Glomerular visceral epithelial cell (primary cell): ENCODE measurements at regions not wholly inside any gene's neighbourhood (a gene's known extent, or its start where the extent isn't known, plus 50 kb on each side); places are given as distances from the start of the nearest gene placed in this dataset.
"Not testable (repeated sequence)": the region's sequence is repeated elsewhere in the genome, so short reads cannot be mapped to it uniquely, and the experiment has no call there.

ENCODE experiments used
- DNase-seq: peaks from one replicate; pipeline ENCODE4 v3.0.0-alpha.2; 2016; ENCODE audit errors: extremely low spot score

DNA sequence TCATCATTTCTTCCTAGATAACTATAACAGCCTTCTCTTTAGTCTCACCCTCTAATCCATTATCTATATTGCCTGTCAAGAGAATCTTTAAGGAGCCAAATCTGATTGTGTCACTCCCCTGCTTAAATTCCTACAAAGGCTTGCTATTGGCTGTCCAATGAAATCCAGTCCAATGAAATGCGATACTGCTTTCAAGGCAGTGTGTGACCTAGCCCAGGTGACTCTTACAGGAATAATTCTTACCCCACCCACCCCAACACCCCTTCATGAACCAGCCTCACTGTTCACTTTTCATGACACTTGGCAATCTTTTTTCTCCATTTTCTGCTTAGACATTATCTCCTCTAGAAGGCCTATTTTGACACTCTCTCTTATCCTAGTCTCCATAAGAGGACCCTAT lies 163.3 kb upstream of the MARCKS start:
- DNase-seq: no peak

DNA sequence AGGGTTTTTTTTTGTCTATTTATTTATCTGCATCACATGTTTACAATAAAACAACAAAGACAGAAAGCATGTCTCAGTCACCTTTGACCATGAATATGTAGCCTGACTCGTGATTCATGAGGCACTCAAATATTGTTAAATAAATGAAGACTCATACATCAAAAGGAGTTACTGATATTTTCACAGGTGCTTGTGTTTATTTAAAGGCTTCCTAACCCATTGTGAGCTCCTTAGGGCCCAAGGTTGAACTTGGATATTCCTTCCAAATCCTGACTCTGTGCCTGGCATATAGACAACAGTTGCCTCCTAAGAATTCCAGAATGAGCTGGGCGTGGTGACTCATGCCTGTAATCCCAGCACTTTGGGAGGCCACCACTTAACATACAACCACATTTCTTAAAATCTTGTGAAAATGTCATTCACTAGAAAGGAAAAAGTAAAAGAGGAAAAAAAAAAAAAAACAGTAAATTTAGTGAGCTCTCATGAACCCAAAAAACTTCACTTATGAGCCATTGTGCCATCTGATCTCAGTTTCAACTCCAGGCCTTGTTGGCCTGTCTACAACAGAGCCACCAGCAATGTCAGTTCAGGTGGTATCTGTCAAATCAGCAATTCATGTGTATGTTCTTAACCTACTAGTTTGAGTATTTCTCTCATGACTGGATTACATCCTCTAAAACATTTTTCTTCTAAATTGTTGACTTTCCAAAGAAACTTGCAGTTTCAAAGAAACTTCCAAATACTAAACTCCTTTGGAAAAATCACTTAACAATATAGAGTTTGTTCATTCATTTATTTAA lies 162.7 kb upstream of the MARCKS start:
- DNase-seq: peak; percentile 47

DNA sequence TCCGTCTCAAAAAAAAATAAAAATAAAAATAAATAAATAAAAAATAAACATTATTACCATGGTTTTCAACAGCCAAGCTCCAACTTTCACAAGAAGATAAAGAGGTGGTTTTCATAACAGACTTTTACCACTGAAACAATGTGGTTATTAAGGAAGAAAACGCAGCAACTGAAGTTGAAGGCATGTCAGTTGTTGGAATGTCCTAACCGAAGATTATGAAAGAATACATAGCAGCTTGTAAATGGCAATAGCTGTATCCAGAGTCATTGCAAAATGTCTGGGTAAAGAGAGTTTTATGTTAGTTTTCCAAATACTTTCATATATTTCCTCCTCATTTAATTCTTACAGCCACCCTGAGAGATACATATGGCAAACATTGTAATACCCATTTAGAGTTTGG lies 161.6 kb upstream of the MARCKS start:
- DNase-seq: no peak

DNA sequence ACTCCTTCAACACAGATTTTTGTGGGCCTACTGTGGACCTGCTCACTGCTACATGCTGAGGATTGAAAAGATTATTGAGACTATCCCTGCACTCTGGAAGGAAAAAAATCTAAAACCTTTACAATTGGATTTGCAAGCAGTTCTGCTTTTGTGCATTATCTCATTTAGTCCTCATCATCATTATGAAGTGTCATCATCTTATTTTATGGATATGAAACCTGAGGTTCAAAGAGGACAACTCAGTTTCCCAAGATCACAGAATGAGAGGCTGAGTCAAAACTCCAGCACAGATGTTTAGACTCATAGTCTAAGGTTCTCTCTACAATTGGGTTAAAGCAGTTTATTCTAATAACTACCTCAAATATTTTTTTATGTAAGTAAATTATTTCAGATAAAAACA lies 160.2 kb upstream of the MARCKS start:
- DNase-seq: no peak

DNA sequence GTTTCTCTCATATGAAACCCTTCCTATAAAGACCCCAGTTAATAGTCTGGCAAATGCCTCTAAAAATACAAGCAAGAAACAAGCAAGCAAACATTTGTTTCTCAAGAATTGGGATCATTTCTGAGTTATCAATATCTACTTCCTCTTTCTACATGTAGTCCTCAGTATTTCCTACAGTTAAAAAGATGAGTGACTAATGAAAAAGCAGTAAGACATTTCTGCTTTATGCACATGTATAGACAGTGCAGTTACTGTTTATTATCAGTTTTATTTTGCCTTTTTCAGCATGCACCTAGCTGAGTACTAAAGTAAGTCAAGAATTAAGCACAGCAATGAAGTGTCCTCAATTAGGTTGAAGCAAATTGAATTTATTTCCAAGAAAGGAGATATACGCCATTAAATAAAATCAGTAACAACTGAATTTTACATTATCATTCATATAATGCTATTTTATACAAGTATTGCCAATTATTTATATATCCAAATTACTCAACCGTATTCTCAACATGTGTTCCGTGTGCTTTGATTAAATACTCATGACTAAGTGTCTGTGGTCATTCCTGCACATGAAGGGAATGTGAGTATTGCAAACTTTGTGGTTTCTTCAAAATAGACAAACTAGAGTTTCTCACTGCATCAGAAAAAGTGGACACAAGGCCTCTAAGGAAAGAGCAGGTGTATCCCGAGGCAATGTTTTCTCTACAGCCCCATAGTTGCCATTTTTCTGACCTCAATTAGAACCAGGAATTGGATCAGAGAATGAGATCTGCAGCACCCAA lies 159.3 kb upstream of the MARCKS start:
- DNase-seq: peak; percentile 85

DNA sequence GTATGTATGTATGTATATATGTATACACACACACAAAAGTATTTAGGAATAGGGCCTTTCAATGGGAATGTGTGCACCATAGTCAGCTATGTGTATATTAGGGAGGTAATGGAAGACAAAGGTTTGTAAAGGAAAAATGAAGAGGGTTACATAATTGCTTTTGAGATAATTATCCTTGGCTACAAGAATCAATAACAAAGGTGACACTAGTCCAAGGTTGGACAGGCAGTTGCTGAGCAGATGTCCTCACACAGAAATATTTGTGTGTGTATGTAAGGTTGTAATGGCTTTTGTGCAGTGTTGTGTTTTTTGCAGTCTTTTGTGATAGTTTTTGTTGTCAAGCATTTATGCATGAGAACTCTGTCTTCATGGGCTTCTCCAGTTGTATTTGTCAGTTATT lies 157.9 kb upstream of the MARCKS start:
- no peak for DNase-seq

DNA sequence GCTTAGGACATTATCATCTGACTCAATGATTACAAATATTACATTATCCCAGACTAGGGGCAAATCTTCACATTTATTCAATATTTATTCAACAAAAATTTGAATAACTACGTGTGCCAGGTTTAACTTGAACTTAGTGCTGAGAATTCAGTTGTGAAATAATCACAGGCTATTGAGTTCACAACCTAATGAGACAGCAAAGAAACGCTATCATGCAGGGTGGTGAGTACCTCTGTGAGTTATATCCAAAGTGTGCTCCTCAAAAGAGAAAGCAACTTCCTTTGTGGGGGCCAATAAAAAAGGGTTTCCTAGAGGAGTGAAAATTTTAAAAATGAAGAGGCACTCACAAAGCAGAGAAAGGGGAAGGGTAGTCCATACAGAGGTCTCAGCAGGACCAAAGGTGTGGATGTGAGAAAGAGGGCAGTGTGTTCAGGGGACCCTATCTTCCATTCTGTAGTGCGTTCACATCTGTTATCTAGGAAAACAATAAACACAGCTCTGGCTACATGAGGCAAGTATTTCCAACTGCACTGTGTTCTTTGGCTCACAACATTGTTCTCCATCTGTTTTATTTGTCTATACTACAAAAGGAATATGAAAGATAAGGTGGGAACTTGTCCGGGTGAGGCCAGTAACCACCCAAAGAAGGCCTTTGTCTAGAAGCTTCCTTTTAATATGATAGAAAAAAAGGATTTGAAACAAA lies 155.4 kb upstream of the MARCKS start:
- no peak for DNase-seq

DNA sequence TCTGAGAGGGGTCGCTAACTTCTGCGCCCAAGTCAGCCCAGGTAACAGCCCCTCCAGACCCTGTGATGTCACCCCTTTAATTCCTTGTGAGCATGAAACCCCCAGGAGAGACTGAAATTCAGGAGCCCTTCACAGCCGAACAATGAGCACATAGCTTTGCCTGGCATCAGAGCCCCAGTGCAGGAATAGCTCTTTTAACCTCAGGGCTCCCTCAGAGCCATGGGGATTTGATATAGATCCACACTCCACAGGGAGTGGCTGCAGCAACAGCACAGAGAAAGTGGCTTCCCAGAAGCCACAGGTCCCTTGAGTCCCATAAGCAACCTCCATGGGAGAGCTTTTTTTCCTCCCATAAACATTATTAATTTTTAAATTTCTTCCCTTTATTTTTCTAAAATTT lies 150.0 kb upstream of the MARCKS start:
- no peak for DNase-seq

DNA sequence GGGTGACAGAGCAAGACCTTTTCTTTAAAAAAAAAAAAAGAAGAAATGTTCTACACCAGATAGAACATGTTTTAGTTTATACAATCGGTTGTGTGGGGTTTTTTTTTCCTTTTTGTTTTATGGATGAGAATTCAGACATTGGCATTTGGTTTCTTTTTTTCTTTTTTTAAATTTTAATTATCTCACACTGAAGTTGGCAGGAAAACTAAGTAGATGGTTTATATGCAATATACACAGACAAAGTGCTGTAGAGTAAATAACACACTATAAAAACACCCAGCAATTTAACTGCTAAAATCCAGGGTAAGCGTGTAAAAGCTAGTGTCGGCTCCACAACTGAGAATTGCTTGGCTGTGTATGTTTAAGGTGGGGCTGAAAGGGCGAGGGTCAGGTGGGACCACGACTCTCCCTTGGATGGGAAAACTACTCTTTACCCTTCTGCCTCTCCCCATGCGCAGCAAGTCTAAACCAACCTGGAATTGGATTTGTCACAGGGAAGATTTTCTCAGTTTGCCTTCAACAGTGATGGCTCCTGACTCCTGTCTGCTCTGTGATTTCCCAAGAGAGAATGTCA lies 147.1 kb upstream of the MARCKS start:
- no peak for DNase-seq

DNA sequence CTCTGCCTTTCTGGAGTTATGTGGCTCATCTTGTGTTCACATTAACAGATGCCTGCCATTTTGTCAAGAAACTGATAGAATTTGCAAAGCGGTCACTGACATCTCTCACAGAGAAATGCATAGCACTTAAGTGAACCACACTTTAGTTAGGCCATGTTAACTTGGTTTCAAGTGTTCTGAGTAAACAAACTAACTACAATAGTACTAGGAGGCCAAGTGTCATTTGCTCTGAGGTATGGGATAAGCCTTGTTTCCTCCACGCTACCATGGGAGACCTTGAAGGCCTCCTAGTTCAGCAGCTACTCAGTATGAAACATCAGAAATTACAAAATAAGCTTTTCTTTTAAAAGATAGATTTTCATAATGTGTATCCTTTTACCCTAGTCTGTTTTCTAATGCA lies 143.5 kb upstream of the MARCKS start:
- DNase-seq: no peak

DNA sequence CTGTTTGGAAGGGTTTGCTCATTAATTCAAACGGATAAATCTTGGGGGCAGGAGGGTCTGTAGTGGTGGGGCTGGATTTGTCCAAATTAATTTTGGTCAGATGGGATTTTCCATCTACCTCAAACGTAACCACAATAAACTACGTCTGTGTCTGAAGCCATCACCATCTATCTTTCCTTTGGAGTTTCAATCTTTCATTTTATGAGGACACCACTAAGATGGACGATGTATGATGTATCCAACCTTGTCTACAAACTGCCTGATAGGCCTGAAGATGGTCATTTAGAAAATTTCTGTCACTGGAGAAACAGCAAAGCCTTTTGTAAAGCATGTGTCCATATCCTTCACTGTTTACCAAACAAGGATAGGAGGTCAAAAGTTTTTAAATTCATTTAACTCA lies 138.6 kb upstream of the MARCKS start:
- DNase-seq: no peak

DNA sequence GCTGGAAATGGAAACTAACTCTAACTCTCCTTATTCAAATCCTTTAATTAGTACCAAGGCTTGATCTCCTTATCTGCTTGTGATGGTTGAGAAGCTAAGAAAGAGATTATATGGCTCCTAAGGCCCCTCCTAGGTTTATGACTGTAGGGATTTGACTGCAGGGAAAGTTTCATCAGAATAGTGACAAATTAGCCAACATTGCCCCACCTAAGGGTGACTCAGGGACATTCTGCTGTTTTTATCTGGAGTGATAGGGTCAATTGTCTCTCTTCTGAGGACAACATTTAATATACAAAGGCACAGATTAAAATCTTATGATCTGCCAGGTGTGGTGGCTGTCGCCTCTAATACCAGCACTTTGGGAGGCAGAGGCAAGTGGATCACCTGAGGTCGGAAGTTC lies 138.1 kb upstream of the MARCKS start:
- DNase-seq: no peak

DNA sequence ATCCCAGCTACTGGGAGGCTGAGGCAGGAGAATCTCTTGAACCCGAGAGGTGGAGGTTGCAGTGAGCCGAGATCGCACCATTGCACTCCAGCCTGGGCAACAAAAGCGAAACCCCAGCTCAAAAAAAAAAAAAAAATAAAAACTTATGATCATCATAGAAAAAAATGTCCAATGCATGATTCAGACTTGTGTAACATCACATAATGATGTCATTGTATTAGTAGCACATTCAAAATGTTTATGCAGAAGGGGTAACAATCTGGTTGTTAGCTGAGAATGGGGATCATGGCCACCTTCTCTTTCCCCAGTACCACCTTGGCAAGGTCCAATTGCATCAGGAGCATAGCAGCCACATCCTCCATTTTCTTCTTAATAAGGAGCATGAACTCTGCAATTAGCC lies 137.6 kb upstream of the MARCKS start:
- no peak for DNase-seq

DNA sequence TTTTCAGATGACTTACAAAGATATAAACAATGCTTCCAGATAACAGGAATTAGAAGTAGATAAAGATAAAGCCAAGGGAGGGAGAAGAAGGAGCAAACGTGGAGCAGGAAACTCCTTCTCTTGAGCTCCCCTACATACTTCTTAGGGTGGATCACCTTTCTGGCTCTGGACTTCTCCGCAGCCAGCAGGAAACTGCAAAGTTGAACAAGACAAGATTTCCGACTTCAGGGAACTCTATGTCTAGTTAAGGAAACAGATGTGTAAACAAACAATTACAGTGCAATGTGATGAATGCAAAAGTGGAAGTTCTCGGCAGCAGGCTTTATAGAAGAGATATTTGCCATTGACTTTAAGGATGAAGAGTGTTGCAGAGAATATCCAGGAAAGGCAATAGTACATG lies 134.0 kb upstream of the MARCKS start:
- DNase-seq: no peak

DNA sequence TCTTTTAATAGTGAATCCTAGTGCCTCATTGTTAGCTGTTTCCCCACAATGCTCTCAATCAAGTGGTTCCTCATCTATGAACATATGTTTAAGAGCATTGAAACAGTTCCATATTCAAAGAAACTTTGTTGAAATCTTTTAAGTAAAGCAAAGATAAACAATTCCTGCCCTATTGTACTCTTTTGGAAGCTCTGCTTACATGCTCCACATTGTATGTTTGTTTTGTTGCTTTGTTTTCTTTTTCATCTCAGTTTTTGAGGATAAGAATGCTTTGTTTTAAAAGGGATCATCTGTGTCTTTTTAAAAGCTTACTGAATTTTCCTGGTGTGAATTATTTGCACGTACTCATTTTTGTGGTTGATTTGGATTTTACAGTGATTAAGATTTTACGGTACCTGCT lies 132.2 kb upstream of the MARCKS start:
- not testable (repeated sequence) for DNase-seq

DNA sequence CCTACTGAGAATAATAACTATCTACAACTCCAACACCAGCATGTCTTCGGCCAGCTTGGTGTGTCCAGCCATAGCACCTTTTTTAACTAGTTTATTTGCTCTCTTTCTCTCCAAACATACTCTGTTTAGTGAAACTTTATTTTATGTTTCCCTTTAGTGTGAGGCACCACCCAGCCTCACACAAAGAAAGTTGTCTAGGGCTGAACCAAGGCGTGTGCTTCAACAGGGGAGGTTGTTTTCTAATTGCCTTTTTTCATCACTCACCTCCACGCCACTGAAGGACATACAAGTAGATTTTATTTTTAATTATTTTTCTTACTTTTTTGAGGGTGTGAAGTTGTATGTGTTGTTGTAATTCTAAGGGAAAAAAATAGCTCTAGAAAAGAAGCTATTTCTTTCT lies 125.6 kb upstream of the MARCKS start:
- no peak for DNase-seq

DNA sequence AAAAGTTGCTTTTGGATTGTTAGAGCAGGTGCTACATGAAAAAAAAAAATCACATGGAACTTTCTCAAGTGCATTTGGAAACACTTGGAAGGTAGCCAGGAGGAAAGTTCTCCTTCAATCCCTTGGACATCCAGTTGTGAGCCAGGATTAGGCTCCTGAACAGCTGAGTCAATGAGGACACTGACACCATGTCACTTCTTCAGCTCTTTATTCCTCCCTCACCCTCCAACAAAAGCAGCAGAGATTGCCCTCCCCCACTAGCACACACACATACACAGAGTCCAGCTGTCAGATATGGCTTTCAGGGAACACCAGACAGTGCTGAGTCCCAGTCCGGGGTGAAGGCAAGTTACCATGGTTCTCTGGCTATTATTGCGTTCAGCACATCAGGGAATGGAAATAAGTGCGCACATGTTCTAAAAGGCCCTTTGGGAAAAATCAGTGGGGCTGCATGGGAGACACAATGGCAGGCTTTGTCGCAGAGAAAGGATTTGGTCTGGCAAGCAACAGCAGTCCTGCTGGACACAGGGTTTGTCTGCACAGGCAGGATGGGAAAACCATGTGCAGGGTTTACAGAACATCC lies 124.7 kb upstream of the MARCKS start:
- no peak for DNase-seq

DNA sequence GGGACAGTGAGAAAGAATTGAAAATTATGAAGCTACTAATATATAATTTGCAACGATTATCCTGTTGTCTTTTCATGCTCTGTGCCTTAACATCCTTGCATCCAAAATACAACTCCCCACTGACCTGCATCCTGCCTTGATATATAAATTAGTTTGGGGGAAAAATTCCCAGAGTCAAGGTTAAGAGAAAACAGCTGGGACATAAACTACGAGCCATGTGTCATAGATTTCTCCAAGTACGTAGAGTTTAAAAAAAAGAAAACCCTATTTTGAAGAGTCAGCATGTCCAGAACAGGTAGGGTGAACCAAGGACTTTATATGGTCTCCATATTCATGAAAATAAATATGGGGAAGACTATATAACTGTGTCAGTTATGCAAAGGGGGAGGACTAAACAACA lies 123.8 kb upstream of the MARCKS start:
- DNase-seq: no peak

DNA sequence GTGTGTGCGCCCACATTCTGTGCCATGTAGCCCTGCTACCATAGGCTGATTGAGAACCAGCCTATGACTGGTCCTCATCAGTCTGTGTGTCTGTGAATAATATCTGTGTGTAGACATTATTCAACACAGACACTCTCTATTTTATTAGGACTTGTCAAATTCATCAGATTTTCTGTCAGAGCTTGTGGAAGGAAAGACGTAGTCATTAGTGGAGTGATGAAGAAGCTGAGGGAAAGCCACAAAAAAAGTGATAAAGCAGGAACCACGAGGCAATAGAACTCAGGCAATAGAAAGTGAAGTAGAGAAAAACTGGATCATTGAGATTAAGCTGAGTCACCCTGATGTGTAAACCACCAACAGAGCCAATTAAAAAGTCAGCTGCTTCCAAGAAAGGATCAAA lies 122.2 kb upstream of the MARCKS start:
- DNase-seq: no peak

DNA sequence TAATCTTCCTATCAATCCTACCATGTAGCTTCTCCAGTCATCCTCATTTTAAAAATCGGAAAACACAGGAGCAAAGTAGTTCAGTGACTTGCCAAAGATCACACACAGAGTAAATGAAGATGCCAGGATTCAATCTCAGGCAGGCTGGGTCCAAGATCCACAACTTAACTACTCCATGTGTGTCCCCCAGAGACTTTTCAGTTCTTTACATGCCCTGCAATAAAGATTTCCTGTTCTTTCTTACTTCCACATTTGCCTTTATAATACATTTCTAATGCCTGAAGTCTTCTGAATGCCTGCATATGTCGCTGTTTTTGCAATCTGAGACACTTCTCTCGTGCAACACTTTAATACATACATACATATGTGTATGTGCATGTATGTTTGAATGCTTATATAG lies 121.7 kb upstream of the MARCKS start:
- no peak for DNase-seq

DNA sequence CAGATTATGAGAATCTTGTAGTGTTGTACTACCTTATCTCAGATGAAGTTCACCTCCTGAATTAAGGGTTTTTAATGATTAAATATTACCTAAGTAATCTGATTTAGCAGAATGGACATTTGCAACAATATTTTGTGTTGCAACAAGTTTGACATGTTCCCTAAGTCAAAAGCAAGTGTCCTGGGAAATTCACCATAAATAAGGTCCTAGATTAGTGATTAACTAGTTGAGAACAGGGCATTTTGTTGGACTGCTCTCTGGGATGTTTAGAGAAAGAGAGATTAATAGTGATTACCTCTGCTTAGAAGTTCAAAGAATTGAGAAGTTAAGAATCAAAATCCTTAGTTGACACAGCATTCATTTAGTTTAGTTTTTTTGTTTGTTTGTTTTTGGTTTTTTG lies 120.2 kb upstream of the MARCKS start:
- DNase-seq: no peak

DNA sequence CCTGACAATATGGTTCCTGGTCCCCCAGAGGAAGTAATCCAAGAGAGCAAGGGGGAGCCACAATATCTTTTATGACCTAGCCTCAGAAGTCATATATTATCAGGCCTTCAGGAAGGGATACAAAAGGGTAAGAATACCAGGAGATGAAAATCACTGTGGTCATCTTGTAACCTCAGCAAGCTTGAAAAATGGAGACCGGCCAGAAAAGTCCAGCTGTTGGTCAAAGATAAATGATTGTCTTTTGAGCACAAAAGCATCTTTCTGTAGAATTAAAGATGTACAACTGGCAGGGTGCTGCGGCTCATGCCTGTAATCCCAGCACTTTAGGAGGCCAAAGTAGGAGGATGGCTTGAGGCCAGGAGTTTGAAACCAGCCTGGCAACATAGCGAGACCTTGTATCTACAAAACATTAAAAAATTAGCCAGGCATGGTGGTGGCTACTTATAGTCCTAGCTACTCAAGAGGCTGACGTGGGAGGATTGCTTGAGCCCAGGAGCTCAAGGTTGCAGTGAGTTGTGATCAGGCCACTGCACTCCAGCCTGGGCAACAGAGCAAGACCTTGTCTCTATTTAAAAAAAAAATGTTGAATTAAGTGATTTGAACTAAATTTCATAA lies 118.0 kb upstream of the MARCKS start:
- DNase-seq: no peak
